OCI-LY1 (cell line): ENCODE measurements at regions not wholly inside any gene's neighbourhood (a gene's known extent, or its start where the extent isn't known, plus 50 kb on each side); places are given as distances from the start of the nearest gene placed in this dataset.

Experiments
- H2AFZ ChIP-seq: fragments of 200-600 bp; sonication (generic), shearing (Covaris generic); 2 replicates; pipeline ENCODE4 v1.6.0; 2014; ENCODE audit warnings: antibody characterized with exemption, mild to moderate bottlenecking, low read length
- H3F3A ChIP-seq: fragments of 200-600 bp; sonication (generic), shearing (Covaris generic); 2 replicates; pipeline ENCODE4 v1.6.0; 2014; ENCODE audit warnings: mild to moderate bottlenecking, antibody characterized with exemption, low read length, moderate library complexity; ENCODE audit not compliant: insufficient read depth
- H3K27ac ChIP-seq: fragments of 200-600 bp; sonication (generic); 2 replicates; pipeline ENCODE4 v1.5.1; 2014; ENCODE audit warnings: low read length, mixed run types, mild to moderate bottlenecking, low read depth; ENCODE audit not compliant: poor library complexity, severe bottlenecking
- H3K27me3 ChIP-seq: fragments of 200-600 bp; sonication (generic); 2 replicates; pipeline ENCODE4 v1.6.0; 2014; ENCODE audit warnings: antibody characterized with exemption, mild to moderate bottlenecking, low read length, moderate library complexity; ENCODE audit not compliant: insufficient read depth
- H3K36me3 ChIP-seq: fragments of 200-600 bp; sonication (generic); 2 replicates; pipeline ENCODE4 v1.6.1; 2014; ENCODE audit warnings: mild to moderate bottlenecking, antibody characterized with exemption, low read length, moderate library complexity, mixed read lengths; ENCODE audit not compliant: insufficient read depth
- H3K4me1 ChIP-seq: fragments of 200-600 bp; sonication (generic); 2 replicates; pipeline ENCODE4 v1.5.1; 2014; ENCODE audit warnings: mild to moderate bottlenecking, low read length, moderate library complexity; ENCODE audit not compliant: insufficient read depth, severe bottlenecking
- H3K4me2 ChIP-seq: fragments of 200-600 bp; sonication (generic), shearing (Covaris generic); 2 replicates; pipeline ENCODE4 v1.6.1; 2014; ENCODE audit warnings: low read length
- H3K4me3 ChIP-seq: fragments of 200-600 bp; sonication (generic); 2 replicates; pipeline ENCODE4 v1.5.1; 2014; ENCODE audit warnings: low read length, low read depth, mild to moderate bottlenecking, mixed read lengths; ENCODE audit not compliant: poor library complexity, severe bottlenecking
- H3K79me2 ChIP-seq: fragments of 200-600 bp; shearing (Covaris generic); 2 replicates; pipeline ENCODE4 v1.6.1; 2016; ENCODE audit warnings: mixed run types, low read length, mixed read lengths; ENCODE audit not compliant: insufficient read depth
- H3K9ac ChIP-seq: fragments of 200-600 bp; sonication (generic), shearing (Covaris generic); 2 replicates; pipeline ENCODE4 v1.6.1; 2014; ENCODE audit warnings: mild to moderate bottlenecking, low read length, mixed read lengths
- H3K9me2 ChIP-seq: fragments of 200-600 bp; sonication (generic), shearing (Covaris generic); 2 replicates; pipeline ENCODE4 v1.6.1; 2014; ENCODE audit warnings: low read depth, mild to moderate bottlenecking, low read length, mixed read lengths
- H3K9me3 ChIP-seq: fragments of 200-600 bp; shearing (Covaris generic); 2 replicates; pipeline ENCODE4 v1.6.1; 2014; ENCODE audit warnings: low read length, mixed read lengths
- H4K20me1 ChIP-seq: fragments of 200-600 bp; sonication (generic), shearing (Covaris generic); 2 replicates; pipeline ENCODE4 v1.6.0; 2016; ENCODE audit warnings: mild to moderate bottlenecking, low read length; ENCODE audit not compliant: insufficient read depth
- CTCF ChIP-seq: fragments of 200-600 bp; sonication (generic), shearing (Covaris generic); IDR thresholded peaks from 2 replicates; pipeline ENCODE4 v1.5.1; 2017; ENCODE audit warnings: mild to moderate bottlenecking, antibody characterized with exemption, low read length, moderate library complexity, mixed read lengths
- EZH2 ChIP-seq: fragments of 200-600 bp; sonication (generic), shearing (Covaris generic); IDR thresholded peaks from 2 replicates; pipeline ENCODE4 v1.8.0; 2017; ENCODE audit warnings: borderline replicate concordance, mixed run types, mild to moderate bottlenecking, antibody characterized with exemption, low read length, moderate library complexity, mixed read lengths

DNA sequence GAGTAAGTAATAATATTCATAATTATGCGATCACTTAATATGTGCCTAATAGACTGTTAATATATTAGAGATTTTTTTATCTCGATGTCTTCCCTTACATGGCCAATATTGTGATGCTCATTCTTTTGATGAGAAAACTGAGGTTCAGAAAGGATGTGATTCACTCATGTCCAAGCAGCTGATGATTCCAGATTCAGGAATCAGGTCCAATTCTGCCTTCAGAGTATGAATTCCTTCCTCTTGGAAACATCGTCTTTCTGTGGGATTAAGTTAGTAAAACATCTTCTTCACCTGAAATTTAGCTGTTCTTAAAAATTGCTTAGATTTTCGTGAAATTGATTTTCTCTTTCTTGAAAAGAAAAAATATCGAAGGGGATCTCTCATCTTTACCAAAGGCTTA lies 242.5 kb upstream of the RFX3 start:
- H3F3A ChIP-seq: no peaks in the 10 kb centered on the region
- no peaks in the 10 kb centered on the region for H3K36me3 ChIP-seq
- no peak overlapping the region for H3K27ac ChIP-seq
- H3K4me1 ChIP-seq: no peaks in the 10 kb centered on the region
- H3K27me3 ChIP-seq: no peaks in the 10 kb centered on the region
- no peak overlapping the region for H3K9ac ChIP-seq
- H2AFZ ChIP-seq: no peak overlapping the region
- H3K9me3 ChIP-seq: no peaks in the 10 kb centered on the region
- no peaks in the 10 kb centered on the region for H4K20me1 ChIP-seq
- H3K79me2 ChIP-seq: no peaks in the 10 kb centered on the region
- TF ChIP-seq CTCF (no peak), EZH2 (no peak)
- H3K4me3 ChIP-seq: no peak overlapping the region
- no peaks in the 10 kb centered on the region for H3K9me2 ChIP-seq
- no peak overlapping the region for H3K4me2 ChIP-seq

GRCh38 chr9:3762076-3762475 lies 236.3 kb upstream of the RFX3 start:
- H3K4me3 ChIP-seq: no peak overlapping the region
- no peak for TF ChIP-seq EZH2
- TF ChIP-seq CTCF: no peak
- H3K27ac ChIP-seq: no peak overlapping the region
- H3K9me3 ChIP-seq: no peaks in the 10 kb centered on the region
- no peak overlapping the region for H2AFZ ChIP-seq
- no peak overlapping the region for H3K4me2 ChIP-seq
- H4K20me1 ChIP-seq: no peaks in the 10 kb centered on the region
- no peaks in the 10 kb centered on the region for H3F3A ChIP-seq
- H3K4me1 ChIP-seq: no peaks in the 10 kb centered on the region
- no peaks in the 10 kb centered on the region for H3K79me2 ChIP-seq
- H3K36me3 ChIP-seq: no peaks in the 10 kb centered on the region
- H3K9ac ChIP-seq: no peak overlapping the region
- no peaks in the 10 kb centered on the region for H3K9me2 ChIP-seq
- H3K27me3 ChIP-seq: no peaks in the 10 kb centered on the region

DNA sequence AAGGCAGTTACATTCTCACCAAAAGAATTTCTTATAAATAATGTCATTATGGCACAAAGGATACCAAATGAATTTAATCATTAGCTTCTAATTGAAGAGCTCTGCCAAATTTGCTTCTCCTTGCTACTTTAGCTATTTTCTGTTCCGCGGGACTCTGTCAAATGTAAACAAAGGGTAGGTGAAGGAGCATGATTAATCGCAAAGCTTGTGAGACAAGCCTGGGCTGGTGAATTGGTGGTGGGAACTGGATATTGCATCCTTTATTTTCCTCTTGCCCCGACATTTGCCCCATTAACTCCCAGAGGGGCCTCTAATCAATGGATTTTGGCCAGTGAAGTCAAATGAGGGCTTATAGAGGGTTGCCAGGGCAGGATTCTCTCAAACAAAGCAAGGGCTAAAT lies 234.2 kb upstream of the RFX3 start:
- Histone ChIP-seq H3K4me1 (no peaks in the 10 kb centered on the region), H3K9ac (no peak overlapping the region), H3K27me3 (no peaks in the 10 kb centered on the region), H3K4me3 (no peak overlapping the region), H3K9me3 (no peaks in the 10 kb centered on the region), H4K20me1 (no peaks in the 10 kb centered on the region), H3K79me2 (no peaks in the 10 kb centered on the region), H3F3A (no peaks in the 10 kb centered on the region), H3K36me3 (no peaks in the 10 kb centered on the region), H3K27ac (no peak overlapping the region), H3K4me2 (no peak overlapping the region), H2AFZ (no peak overlapping the region), H3K9me2 (no peaks in the 10 kb centered on the region)
- no peak for TF ChIP-seq EZH2
- no peak for TF ChIP-seq CTCF
